HG03442 (cell line): ENCODE measurements at regions not wholly inside any gene's neighbourhood (a gene's known extent, or its start where the extent isn't known, plus 50 kb on each side); places are given as distances from the start of the nearest gene placed in this dataset.

Experiments
- ATAC-seq: cut with Tn5 transposase; IDR thresholded peaks from one replicate; pipeline ENCODE4 v1.9.1; 2021; ENCODE audit warnings: mild to moderate bottlenecking, moderate library complexity; ENCODE audit not compliant: unreplicated experiment

GRCh38 chr16:65783709-65784474 is 582.6 kb upstream of the CDH5 start:
- ATAC-seq, result no peak

GRCh38 chr16:65782611-65783600 is 583.6 kb upstream of the CDH5 start:
- no peak for ATAC-seq

GRCh38 chr16:65781855-65782254 is 584.6 kb upstream of the CDH5 start:
- ATAC-seq, result no peak

GRCh38 chr16:65781363-65781762 is 585.1 kb upstream of the CDH5 start:
- ATAC-seq, result no peak

GRCh38 chr16:65779201-65779600 is 587.3 kb upstream of the CDH5 start:
- no peak for ATAC-seq

- ATAC-seq, result no peak
These were observed 589.8 kb upstream of the CDH5 start for GRCh38 chr16:65776639-65777183.

- no peak for ATAC-seq
These were observed 590.7 kb upstream of the CDH5 start for GRCh38 chr16:65775829-65776228.

GRCh38 chr16:65774350-65774749 is 592.1 kb upstream of the CDH5 start:
- no peak for ATAC-seq

GRCh38 chr16:65773301-65773874 is 593.1 kb upstream of the CDH5 start:
- ATAC-seq, result no peak

- no peak for ATAC-seq
These were observed 594.3 kb upstream of the CDH5 start for GRCh38 chr16:65772134-65772732.

- no peak for ATAC-seq
These were observed 594.8 kb upstream of the CDH5 start for GRCh38 chr16:65771707-65772106.

GRCh38 chr16:65770752-65771151 is 595.7 kb upstream of the CDH5 start:
- no peak for ATAC-seq

- ATAC-seq, result no peak
These were observed 596.6 kb upstream of the CDH5 start for GRCh38 chr16:65769776-65770438.

- no peak for ATAC-seq
These were observed 597.4 kb upstream of the CDH5 start for GRCh38 chr16:65769055-65769465.

- ATAC-seq, result no peak
These were observed 599.4 kb upstream of the CDH5 start for GRCh38 chr16:65767125-65767524.

GRCh38 chr16:65763640-65764305 is 602.7 kb upstream of the CDH5 start:
- ATAC-seq, result no peak

- ATAC-seq, result no peak
These were observed 605.6 kb upstream of the CDH5 start for GRCh38 chr16:65760874-65761273.

- no peak for ATAC-seq
These were observed 607.9 kb upstream of the CDH5 start for GRCh38 chr16:65758620-65759019.

GRCh38 chr16:65757064-65757463 is 609.4 kb upstream of the CDH5 start:
- ATAC-seq, result no peak

- no peak for ATAC-seq
These were observed 610.3 kb upstream of the CDH5 start for GRCh38 chr16:65756163-65756562.
